ENCODE measurements at regions not wholly inside any gene's neighbourhood (a gene's known extent, or its start where the extent isn't known, plus 50 kb on each side); places are given as distances from the start of the nearest gene placed in this dataset.

- TF ChIP-seq CTCF (IDR thresholded peaks at IDR 0.05; ENCODE audit: extremely low read depth in 1 of 2, insufficient read depth in 1 of 2, low read depth in 1 of 2, low read length in 2 of 2): no peak
- TF ChIP-seq JUN (IDR thresholded peaks at IDR 0.05; ENCODE audit: borderline replicate concordance, insufficient read depth, insufficient read length, low read depth): no peak
- no peak for TF ChIP-seq POLR2A (IDR thresholded peaks at IDR 0.05; ENCODE audit: low read depth, low read length)
- no peak for TF ChIP-seq EZH2 (IDR thresholded peaks at IDR 0.05; ENCODE audit: borderline replicate concordance, low read depth, low read length, severe bottlenecking)
- TF ChIP-seq POLR2AphosphoS5 (IDR thresholded peaks at IDR 0.05; ENCODE audit: insufficient read depth, low read depth, low read length): no peak
- no peak for TF ChIP-seq GATA2 (IDR thresholded peaks at IDR 0.05; ENCODE audit: insufficient read depth, insufficient read length, low read depth, low read length)
- TF ChIP-seq MAX (IDR thresholded peaks at IDR 0.05; ENCODE audit: insufficient read depth, insufficient read length): no peak
Observed at GRCh38 chr4:137641544-137641943, 109.2 kb upstream of the PCDH18 start.

All from endothelial cell of umbilical vein (primary cell).